ENCODE measurements at regions not wholly inside any gene's neighbourhood (a gene's known extent, or its start where the extent isn't known, plus 50 kb on each side); places are given as distances from the start of the nearest gene placed in this dataset.
"Not testable (repeated sequence)": the region's sequence is repeated elsewhere in the genome, so short reads cannot be mapped to it uniquely, and the experiment has no call there.

DNA sequence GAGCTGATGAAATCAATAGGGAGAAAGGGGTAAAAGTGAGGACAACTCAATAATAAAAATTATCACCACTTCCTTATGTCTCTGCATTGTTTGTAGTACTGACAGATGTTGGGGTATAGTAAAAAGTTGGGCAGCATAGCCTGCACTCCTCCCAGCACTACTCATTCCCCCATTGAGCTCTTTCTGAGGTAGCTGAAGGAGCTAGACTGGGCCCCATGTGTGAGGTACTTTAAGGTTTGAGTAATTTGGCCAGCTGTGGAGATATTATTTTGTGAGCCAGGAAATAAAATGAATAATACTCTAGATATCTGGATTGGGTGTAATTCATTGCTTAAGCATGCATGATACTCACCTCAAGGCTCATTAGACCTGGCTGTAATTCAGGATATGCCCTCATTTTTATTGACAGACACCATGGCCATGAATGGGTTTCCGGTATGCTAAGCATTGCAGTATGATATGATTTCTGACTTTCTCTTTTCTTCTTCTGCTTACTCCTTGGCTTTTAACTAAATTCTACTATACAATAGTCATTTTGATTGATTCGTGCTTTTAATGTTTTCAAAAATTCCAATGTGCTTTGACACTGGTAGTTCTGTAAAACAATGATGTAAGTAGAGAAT is 283.9 kb upstream of the RIMS1 start:
- DNase-seq (ENCODE audit: low read depth in 2 of 2) = peak; percentile 16 to 25

DNA sequence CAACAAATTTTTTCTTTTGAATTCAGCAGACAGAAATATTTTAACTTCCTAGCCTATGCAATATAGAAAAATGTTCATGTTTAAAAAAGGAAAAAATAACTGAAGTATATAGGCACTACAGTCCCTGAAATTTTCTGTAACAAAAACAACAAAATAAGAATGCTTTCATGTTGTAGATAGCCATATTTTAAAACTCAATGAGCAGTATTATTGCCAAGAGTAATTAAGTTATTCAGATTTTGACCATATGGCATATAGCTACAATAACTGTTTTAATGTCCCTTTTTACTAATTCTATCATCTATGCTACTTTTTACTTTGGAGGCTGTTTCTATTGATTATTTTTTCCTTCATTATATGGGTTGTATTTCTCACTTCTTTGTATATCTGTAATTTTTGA is 283.3 kb upstream of the RIMS1 start:
- no peak for DNase-seq (ENCODE audit: low read depth in 2 of 2)

GRCh38 chr6:71608646-71609045 is 277.7 kb upstream of the RIMS1 start:
- no peak for DNase-seq (ENCODE audit: low read depth in 2 of 2)

DNA sequence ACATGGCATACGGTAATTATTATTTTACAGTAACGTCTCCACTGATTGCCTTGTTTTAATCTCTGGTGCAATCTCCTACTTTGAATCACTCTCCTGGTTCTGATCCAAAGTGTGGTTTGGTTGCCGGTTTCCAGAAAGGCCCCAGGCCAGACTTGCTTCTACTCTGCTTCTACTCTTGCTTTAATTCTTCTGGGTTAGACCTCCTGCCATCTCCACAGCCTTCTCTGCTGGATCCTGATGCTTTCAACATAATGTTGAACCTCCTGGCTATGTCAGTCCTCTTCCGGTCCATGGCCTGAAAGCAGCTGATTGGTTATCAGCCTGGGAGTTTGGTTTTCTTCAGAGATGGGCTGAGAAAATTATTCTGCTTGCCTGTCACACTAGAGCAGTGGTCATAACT is 266.5 kb upstream of the RIMS1 start:
- no peak for DNase-seq (ENCODE audit: low read depth in 2 of 2)

- DNase-seq (ENCODE audit: low read depth in 2 of 2) = peak in 1 of 2 experiments; percentile 1
Observed at GRCh38 chr6:71621918-71622519, 264.3 kb upstream of the RIMS1 start.

DNA sequence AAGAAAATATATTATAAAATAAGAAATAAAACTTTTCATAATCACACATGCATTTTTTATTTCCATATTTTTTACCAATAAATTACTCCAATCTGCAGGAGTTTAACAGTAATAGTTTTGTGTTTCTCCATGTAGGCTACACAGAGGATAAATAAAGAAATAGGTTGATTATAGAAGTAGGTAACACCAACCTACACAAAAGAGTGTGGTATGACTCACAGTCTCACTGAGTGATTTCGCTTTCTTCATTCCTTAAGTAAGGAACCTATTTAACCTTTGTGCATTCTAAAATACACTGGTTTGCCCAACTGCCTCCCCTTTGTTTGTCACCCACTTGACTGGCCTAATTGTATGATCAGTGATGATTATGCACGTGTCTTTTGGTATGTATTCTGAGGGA is 244.2 kb upstream of the RIMS1 start:
- no peak for DNase-seq (ENCODE audit: low read depth in 2 of 2)

DNA sequence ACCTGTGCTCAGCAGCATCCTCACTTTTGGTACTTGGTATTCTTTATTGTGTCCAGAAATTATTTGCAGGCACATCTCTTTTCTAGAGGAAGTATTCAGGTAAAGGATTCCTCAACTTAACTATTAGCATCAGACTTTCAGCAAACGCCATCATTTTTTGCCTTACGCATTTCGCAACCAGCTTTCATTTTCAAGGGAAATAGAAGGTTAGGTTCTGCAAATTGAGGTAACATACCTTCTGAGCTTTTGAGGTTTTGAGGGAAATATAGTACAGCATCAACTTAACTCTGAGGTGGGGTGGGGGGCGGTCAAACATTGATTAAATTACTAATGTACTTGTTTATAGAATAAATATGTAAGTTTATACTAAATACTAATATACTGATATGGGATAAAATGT is 243.6 kb upstream of the RIMS1 start:
- no peak for DNase-seq (ENCODE audit: low read depth in 2 of 2)

DNA sequence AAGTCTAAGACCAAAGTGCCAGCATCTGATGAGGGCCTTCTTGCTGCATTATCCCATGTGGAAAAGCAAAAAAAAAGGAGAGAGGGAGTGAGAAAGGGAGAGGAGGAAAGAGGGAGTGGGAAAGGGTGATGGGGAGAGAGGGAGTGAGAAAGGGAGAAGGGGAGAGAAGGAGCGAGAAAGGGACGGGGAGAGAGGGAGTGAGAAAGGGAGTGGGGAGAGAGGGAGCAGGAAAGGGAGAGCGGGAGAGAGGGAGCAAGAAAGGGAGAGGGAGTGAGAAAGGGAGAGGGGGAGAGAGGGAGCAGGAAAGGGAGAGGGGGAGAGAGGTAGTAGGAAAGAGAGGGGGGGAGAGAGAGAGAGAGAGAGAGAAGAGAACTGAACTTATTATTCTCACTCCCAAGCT is 241.1 kb upstream of the RIMS1 start:
- DNase-seq (ENCODE audit: low read depth in 2 of 2) = no peak

DNA sequence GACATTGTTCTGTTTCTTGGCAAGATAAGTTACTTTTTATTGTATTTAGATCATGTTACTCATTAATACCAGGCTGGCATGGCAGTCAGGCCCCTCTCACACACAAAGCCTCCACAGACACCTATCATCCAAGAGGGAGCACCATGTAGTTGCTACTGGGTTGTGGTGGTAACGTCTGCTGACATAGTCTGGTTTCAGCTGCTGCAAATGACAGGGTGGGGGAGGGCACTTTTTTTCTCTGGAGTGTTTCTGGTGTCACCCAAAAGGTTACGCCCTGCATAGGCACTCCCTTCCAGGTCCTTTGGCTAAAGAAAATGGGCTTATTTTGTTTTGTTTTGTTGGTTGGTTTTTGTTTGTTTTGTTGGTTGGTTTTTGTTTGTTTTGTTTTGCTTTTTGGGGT is 236.4 kb upstream of the RIMS1 start:
- DNase-seq (ENCODE audit: low read depth in 2 of 2) = no peak

GRCh38 chr6:71651636-71652035 is 234.7 kb upstream of the RIMS1 start:
- no peak for DNase-seq (ENCODE audit: low read depth in 2 of 2)

- no peak for DNase-seq (ENCODE audit: low read depth in 2 of 2)
Observed at GRCh38 chr6:71656121-71656520, 230.2 kb upstream of the RIMS1 start.

GRCh38 chr6:71665931-71666330 is 220.4 kb upstream of the RIMS1 start:
- DNase-seq (ENCODE audit: low read depth in 2 of 2) = no peak

- no peak for DNase-seq (ENCODE audit: low read depth in 2 of 2)
Observed at GRCh38 chr6:71672876-71673275, 213.5 kb upstream of the RIMS1 start.

- DNase-seq (ENCODE audit: low read depth in 2 of 2) = no peak
Observed at GRCh38 chr6:71675386-71675785, 211.0 kb upstream of the RIMS1 start.

DNA sequence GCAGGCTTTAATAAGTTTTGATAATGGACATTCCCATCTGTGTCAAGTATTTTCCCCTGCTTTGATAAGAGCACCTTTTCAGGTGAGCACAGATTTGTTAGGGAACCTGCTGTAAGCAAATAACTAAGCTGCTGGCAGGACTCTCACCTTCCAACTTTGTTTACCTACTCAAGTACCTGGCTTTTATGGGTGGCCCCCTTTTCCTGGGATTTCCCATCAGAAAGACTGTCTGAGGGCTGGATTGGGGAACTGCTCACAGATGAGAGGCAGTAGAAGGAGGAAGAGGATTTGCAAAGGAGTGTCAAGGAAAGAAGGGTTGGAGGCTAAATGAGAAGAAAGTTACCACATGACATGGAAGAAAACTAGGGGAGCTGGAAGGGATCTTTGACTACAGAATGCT is 210.1 kb upstream of the RIMS1 start:
- no peak for DNase-seq (ENCODE audit: low read depth in 2 of 2)

- no peak for DNase-seq (ENCODE audit: low read depth in 2 of 2)
Observed at GRCh38 chr6:71678091-71678490, 208.3 kb upstream of the RIMS1 start.

DNA sequence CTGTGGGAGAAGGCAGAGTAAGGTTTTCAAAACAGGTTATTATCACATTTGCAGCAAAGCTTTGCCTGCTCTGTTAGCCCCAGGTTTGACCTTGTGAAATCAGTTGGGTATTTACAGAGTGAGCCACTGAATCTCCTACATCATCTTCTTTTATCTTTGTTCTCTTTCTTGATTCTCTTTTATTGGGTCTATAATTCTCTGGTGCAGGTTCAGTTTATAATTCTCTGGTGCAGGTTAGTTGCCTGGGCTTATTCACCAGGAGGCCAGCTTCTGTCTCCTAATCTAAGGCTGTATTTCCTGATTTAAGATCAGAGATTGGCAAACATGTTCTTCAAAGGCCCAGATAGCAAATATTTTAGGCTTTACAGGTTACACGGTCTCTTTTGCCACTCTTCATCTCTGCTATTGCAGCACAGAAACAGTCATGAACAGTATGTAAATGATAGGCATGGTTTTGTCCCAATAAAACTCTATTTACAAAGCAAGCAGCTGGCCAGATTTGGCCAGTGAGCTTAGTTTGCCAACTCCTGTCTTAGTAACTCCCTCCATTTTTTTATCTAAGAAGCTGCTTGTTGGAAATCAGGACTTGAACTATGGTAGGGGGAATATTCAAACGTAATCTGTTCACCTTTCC is 205.0 kb upstream of the RIMS1 start:
- no peak for DNase-seq (ENCODE audit: low read depth in 2 of 2)

GRCh38 chr6:71686021-71686677 is 200.2 kb upstream of the RIMS1 start:
- DNase-seq (ENCODE audit: low read depth in 2 of 2) = not testable (repeated sequence)

DNA sequence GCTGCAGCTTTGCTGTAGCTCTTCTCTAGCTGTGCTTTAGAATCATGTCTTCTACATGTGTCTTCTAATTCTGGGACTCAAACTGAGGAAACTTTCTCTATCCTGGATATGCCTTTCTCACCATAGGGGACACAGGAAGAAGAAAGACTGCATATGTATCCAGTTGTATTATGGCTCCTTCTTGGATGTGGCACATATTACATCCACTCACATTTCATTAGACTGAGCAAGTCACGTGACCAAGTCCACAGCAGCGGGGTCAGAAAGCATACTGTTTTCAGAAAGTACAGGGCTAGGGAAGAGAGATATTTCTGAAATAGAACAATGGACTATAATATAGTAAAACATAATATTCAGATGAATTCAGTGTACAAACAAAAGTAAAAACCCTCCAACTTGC is 187.6 kb upstream of the RIMS1 start:
- DNase-seq (ENCODE audit: low read depth in 2 of 2) = no peak

GRCh38 chr6:71706523-71706922 is 179.8 kb upstream of the RIMS1 start:
- DNase-seq (ENCODE audit: low read depth in 2 of 2) = no peak

GRCh38 chr6:71707059-71707458 is 179.3 kb upstream of the RIMS1 start:
- no peak for DNase-seq (ENCODE audit: low read depth in 2 of 2)

DNA sequence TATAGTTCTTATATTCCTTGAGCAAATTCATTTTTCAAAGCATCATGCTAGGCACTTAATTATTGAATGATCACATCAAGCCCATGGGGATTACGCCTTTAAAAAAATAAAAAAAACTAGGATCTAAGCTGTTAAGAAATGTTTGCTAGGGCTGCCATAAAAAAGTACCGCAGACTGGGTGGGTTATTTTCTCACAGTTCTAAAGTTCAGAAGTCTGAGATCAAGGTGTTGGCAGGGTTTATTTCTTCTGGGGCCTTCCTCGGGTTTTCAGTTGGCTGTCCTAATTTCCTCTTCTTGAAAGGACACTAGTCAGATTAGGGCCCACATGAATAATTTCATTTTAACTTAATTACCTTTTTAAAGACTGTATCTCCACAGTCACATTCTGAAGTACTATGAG is 165.6 kb upstream of the RIMS1 start:
- DNase-seq (ENCODE audit: low read depth in 2 of 2) = no peak

GRCh38 chr6:71721642-71722041 is 164.7 kb upstream of the RIMS1 start:
- DNase-seq (ENCODE audit: low read depth in 2 of 2) = no peak

All from fibroblast of skin of left quadriceps (primary cell).